Hepatocyte (in vitro differentiated cells): ENCODE measurements at regions not wholly inside any gene's neighbourhood (a gene's known extent, or its start where the extent isn't known, plus 50 kb on each side); places are given as distances from the start of the nearest gene placed in this dataset.

Source experiments
- DNase-seq: peaks from one replicate; pipeline ENCODE4 v3.0.0-alpha.2; 2016; ENCODE audit warnings: low spot score
- H2AFZ ChIP-seq: fragments of 200-600 bp; sonication (generic); 2 replicates; pipeline ENCODE4 v1.6.0; 2016; ENCODE audit warnings: antibody characterized with exemption, mild to moderate bottlenecking
- H3K27ac ChIP-seq: fragments of 200-600 bp; sonication (generic); 2 replicates; pipeline ENCODE4 v1.5.1; 2016; ENCODE audit warnings: mild to moderate bottlenecking
- H3K27me3 ChIP-seq: fragments of 200-600 bp; sonication (generic); 2 replicates; pipeline ENCODE4 v1.6.1; 2016
- H3K36me3 ChIP-seq: fragments of 200-600 bp; sonication (generic); replicated peaks from 2 replicates; pipeline ENCODE4 v1.5.1; 2016; ENCODE audit warnings: low read depth; ENCODE audit not compliant: insufficient read depth
- H3K4me1 ChIP-seq: fragments of 200-600 bp; sonication (generic); 2 replicates; pipeline ENCODE4 v1.5.1; 2016; ENCODE audit warnings: mild to moderate bottlenecking, moderate library complexity; ENCODE audit not compliant: insufficient read depth
- H3K4me2 ChIP-seq: fragments of 200-600 bp; sonication (generic); 2 replicates; pipeline ENCODE4 v1.6.0; 2016
- H3K4me3 ChIP-seq: fragments of 200-600 bp; sonication (generic); 2 replicates; pipeline ENCODE4 v1.5.1; 2016; ENCODE audit warnings: mild to moderate bottlenecking
- H3K79me2 ChIP-seq: fragments of 200-600 bp; sonication (generic); 2 replicates; pipeline ENCODE4 v1.6.0; 2017; ENCODE audit warnings: mild to moderate bottlenecking
- H3K9me2 ChIP-seq: fragments of 200-600 bp; sonication (generic); replicated peaks from 2 replicates; pipeline ENCODE4 v1.6.0; 2017; ENCODE audit warnings: mild to moderate bottlenecking; ENCODE audit not compliant: insufficient read depth
- H3K9me3 ChIP-seq: fragments of 200-600 bp; sonication (generic); 2 replicates; pipeline ENCODE4 v1.5.1; 2016; ENCODE audit warnings: low read depth, mild to moderate bottlenecking
- H4K20me1 ChIP-seq: fragments of 200-600 bp; sonication (generic); 2 replicates; pipeline ENCODE4 v1.6.0; 2016; ENCODE audit warnings: mild to moderate bottlenecking; ENCODE audit not compliant: insufficient read depth, poor library complexity, severe bottlenecking
- EZH2 ChIP-seq: fragments of 200-600 bp; sonication (generic); IDR thresholded peaks from 2 replicates; pipeline ENCODE4 v1.6.1; 2016; ENCODE audit warnings: antibody characterized with exemption, mild to moderate bottlenecking, borderline replicate concordance
- EZH2phosphoT487 ChIP-seq: fragments of 200-600 bp; sonication (generic); IDR thresholded peaks from one replicate; pipeline ENCODE4 v1.6.1; 2018; ENCODE audit warnings: antibody characterized with exemption, mild to moderate bottlenecking, low read depth, moderate library complexity; ENCODE audit not compliant: unreplicated experiment, severe bottlenecking
- WGBS: methylation state at CpG from one replicate; pipeline ENCODE4 v1.1.6; 2016; ENCODE audit warnings: low lambda C conversion rate; ENCODE audit errors: missing lambda C conversion rate; 5-methylcytosine and 5-hydroxymethylcytosine counted together
- TF ChIP-seq, protein P1 (sequence below): fragments of 200-600 bp; sonication (generic); IDR thresholded peaks from 2 replicates; pipeline ENCODE4 v1.5.1; 2016; ENCODE audit warnings: antibody characterized with exemption, mild to moderate bottlenecking; ENCODE audit not compliant: poor library complexity

GRCh38 chr7:24038993-24039392 is 245.0 kb upstream of the NPY start:
- DNase-seq: no peak
- H3K9me2 ChIP-seq: no peaks in the 10 kb centered on the region
- H3K4me3 ChIP-seq: no peak overlapping the region
- TF ChIP-seq, protein P1, sequence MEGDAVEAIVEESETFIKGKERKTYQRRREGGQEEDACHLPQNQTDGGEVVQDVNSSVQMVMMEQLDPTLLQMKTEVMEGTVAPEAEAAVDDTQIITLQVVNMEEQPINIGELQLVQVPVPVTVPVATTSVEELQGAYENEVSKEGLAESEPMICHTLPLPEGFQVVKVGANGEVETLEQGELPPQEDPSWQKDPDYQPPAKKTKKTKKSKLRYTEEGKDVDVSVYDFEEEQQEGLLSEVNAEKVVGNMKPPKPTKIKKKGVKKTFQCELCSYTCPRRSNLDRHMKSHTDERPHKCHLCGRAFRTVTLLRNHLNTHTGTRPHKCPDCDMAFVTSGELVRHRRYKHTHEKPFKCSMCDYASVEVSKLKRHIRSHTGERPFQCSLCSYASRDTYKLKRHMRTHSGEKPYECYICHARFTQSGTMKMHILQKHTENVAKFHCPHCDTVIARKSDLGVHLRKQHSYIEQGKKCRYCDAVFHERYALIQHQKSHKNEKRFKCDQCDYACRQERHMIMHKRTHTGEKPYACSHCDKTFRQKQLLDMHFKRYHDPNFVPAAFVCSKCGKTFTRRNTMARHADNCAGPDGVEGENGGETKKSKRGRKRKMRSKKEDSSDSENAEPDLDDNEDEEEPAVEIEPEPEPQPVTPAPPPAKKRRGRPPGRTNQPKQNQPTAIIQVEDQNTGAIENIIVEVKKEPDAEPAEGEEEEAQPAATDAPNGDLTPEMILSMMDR: no peak
- no peak for TF ChIP-seq EZH2
- TF ChIP-seq EZH2phosphoT487: no peak
- H3K9me3 ChIP-seq: no peaks in the 10 kb centered on the region
- no peaks in the 10 kb centered on the region for H3K79me2 ChIP-seq
- H3K36me3 ChIP-seq: no peaks in the 10 kb centered on the region
- no peak overlapping the region for H3K27ac ChIP-seq
- no peak overlapping the region for H3K4me2 ChIP-seq
- H2AFZ ChIP-seq: no peak overlapping the region
- WGBS: 83% methylated on average over 5 of the region's 5 CpGs
- no peaks in the 10 kb centered on the region for H3K4me1 ChIP-seq
- H3K27me3 ChIP-seq: no peaks in the 10 kb centered on the region
- no peaks in the 10 kb centered on the region for H4K20me1 ChIP-seq

DNA sequence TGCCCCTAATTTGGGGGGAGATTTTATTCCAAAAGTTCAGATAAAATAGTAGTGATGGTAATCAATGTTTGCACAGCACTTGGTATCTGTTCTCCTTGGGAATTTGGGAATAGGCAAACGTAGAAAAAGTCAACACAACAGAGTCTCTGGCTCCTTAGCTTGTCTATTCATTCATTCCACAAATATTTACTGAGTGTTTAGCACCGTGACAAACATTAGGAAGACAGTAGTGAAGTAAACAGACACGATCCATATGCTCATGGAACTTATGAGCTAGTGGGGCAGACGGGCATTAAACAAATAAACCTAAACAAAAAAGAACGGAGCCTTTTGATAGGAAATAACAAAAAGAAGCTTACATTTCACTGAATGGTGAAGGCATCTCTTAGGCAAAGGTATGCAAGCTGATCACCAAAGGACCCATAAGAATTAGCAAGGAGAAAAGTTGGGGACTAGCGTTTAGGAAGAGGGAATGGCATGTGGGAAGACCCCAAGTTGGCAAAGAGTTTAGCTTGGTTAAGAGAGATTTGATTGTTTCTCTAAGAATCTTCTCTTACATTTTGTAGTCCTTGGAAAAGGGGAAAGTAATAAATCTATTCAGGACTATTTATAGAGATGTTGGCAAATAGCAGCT is 243.9 kb upstream of the NPY start:
- Histone ChIP-seq H4K20me1 (no peaks in the 10 kb centered on the region), H3K79me2 (no peaks in the 10 kb centered on the region), H3K27ac (no peak overlapping the region), H2AFZ (peak overlapping the region; percentile 33), H3K9me2 (no peaks in the 10 kb centered on the region), H3K4me2 (no peak overlapping the region), H3K9me3 (no peaks in the 10 kb centered on the region), H3K4me3 (no peak overlapping the region), H3K27me3 (no peaks in the 10 kb centered on the region), H3K36me3 (no peaks in the 10 kb centered on the region), H3K4me1 (no peaks in the 10 kb centered on the region)
- WGBS: 40% methylated on average over 6 of the region's 6 CpGs
- TF ChIP-seq EZH2phosphoT487 (no peak), EZH2 (no peak)
- no peak for DNase-seq

- H2AFZ ChIP-seq: no peak overlapping the region
- DNase-seq: no peak
- H3K4me3 ChIP-seq: no peak overlapping the region
- H3K4me2 ChIP-seq: no peak overlapping the region
- H3K9me3 ChIP-seq: no peaks in the 10 kb centered on the region
- H3K27me3 ChIP-seq: no peaks in the 10 kb centered on the region
- no peaks in the 10 kb centered on the region for H3K36me3 ChIP-seq
- no peaks in the 10 kb centered on the region for H3K79me2 ChIP-seq
- no peaks in the 10 kb centered on the region for H3K4me1 ChIP-seq
- 90% methylated on average over 5 of the region's 5 CpGs for WGBS
- H4K20me1 ChIP-seq: no peaks in the 10 kb centered on the region
- H3K9me2 ChIP-seq: no peaks in the 10 kb centered on the region
- no peak for TF ChIP-seq EZH2phosphoT487
- no peak for TF ChIP-seq EZH2
- TF ChIP-seq, protein P1: no peak
- H3K27ac ChIP-seq: no peak overlapping the region
Observed at GRCh38 chr7:24042028-24042427, 242.0 kb upstream of the NPY start.

DNA sequence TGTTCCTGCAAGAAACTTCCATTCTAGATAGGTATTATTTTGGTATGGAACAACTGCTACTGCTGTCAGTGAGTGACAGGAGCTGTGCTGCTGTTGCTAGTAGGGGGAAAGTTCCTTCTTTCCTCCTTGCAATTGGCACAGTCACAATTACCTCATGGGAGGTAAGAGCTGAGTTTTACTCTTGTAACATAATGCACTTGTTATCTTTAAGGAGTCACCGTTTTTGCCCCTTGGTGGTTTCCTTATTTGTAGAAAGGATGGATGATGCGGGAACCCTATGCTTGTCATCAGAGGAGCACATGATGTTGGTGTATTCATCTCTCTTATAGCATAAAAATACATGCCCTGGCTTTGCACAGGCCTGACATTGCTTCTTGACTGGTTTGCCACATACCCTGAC is 234.7 kb upstream of the NPY start:
- H3K27me3 ChIP-seq: peaks cover 8% of the 10 kb centered on the region
- no peaks in the 10 kb centered on the region for H3K79me2 ChIP-seq
- H3K4me3 ChIP-seq: no peak overlapping the region
- no peaks in the 10 kb centered on the region for H3K4me1 ChIP-seq
- no peak overlapping the region for H3K4me2 ChIP-seq
- H3K9me3 ChIP-seq: no peaks in the 10 kb centered on the region
- no peak overlapping the region for H2AFZ ChIP-seq
- no peaks in the 10 kb centered on the region for H3K9me2 ChIP-seq
- no peak for DNase-seq
- H4K20me1 ChIP-seq: no peaks in the 10 kb centered on the region
- H3K36me3 ChIP-seq: no peaks in the 10 kb centered on the region
- no peak for TF ChIP-seq EZH2
- TF ChIP-seq EZH2phosphoT487: no peak
- TF ChIP-seq, protein P1: no peak
- 84% methylated on average over 2 of the region's 2 CpGs for WGBS
- H3K27ac ChIP-seq: no peak overlapping the region
